GM13977 (cell line): ENCODE measurements at regions not wholly inside any gene's neighbourhood (a gene's known extent, or its start where the extent isn't known, plus 50 kb on each side); places are given as distances from the start of the nearest gene placed in this dataset.

ENCODE experiments used
- DNase-seq: peaks from one replicate; pipeline ENCODE4 v3.0.0; 2012; ENCODE audit warnings: low spot score
- in situ Hi-C: fragments of 300-500 bp; cut with MboI; formaldehyde crosslinking; loops from one replicate; pipeline ENCODE4 v1.12.0; 2022; ENCODE audit warnings: low sequenced_read_pairs, low pct_unique_long_range_greater_than_20kb, mixed read lengths, inconsistent platforms; ENCODE audit not compliant: unreplicated experiment
- TF ChIP-seq, protein P1 (sequence below): IDR thresholded peaks from 2 replicates; pipeline ENCODE4 v1.5.1; 2012; ENCODE audit warnings: mild to moderate bottlenecking, control low read depth; ENCODE audit not compliant: insufficient read depth; ENCODE audit errors: extremely low read depth, missing control alignments

DNA sequence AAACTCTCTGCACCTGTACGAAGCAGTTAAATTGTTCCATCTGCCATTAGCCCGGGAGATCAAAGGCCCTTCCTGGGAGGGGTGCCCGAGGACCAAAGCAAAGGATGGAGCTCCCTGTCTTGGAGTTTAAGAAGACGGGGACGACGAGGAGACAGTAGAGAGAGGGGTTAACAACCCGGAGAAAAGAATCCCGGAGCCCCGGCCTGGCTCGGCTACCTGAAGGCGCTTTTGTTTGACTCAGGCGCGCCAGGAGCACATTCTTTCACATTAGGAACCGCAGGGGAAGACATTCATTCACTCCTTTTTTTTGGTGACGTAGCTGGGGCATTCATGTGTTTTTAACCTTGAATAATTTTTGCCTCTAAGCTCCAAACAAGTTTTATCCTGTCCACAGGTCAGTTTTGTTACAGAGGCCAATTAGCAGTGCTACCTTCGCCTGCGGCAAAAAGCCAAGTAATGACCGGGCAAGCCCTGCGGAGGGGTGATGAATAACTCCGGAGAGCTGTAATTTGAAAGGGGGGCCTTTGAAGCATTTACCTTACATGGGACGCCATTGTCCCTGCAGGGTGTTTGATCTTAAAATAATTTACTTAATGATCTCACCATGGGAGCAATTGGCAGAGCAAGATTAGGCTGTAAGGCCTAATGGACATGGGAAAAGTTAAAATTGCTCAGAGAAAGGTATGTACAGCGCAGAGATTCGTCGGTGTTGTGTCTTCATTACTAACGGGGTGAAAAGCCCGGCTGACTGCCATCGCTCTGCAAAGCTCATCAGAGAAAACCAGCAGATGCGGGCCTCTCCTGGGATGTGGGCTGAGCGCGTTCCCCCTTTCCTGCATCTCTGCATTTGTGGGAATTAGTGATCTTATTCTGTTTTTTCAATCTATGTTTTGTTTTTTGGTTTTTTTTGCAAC lies 258.0 kb upstream of the SP4 start:
- TF ChIP-seq, protein P1, sequence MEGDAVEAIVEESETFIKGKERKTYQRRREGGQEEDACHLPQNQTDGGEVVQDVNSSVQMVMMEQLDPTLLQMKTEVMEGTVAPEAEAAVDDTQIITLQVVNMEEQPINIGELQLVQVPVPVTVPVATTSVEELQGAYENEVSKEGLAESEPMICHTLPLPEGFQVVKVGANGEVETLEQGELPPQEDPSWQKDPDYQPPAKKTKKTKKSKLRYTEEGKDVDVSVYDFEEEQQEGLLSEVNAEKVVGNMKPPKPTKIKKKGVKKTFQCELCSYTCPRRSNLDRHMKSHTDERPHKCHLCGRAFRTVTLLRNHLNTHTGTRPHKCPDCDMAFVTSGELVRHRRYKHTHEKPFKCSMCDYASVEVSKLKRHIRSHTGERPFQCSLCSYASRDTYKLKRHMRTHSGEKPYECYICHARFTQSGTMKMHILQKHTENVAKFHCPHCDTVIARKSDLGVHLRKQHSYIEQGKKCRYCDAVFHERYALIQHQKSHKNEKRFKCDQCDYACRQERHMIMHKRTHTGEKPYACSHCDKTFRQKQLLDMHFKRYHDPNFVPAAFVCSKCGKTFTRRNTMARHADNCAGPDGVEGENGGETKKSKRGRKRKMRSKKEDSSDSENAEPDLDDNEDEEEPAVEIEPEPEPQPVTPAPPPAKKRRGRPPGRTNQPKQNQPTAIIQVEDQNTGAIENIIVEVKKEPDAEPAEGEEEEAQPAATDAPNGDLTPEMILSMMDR = no peak
- in situ Hi-C loops = no loop called here
- no peak for DNase-seq

- in situ Hi-C loops = no loop called here
- DNase-seq = no peak
- TF ChIP-seq, protein P1 = no peak
Measured at GRCh38 chr7:21172800-21173199, 255.1 kb upstream of the SP4 start.

GRCh38 chr7:21173436-21173835 lies 254.4 kb upstream of the SP4 start:
- no peak for DNase-seq
- in situ Hi-C loops = no loop called here
- TF ChIP-seq, protein P1 = no peak

DNA sequence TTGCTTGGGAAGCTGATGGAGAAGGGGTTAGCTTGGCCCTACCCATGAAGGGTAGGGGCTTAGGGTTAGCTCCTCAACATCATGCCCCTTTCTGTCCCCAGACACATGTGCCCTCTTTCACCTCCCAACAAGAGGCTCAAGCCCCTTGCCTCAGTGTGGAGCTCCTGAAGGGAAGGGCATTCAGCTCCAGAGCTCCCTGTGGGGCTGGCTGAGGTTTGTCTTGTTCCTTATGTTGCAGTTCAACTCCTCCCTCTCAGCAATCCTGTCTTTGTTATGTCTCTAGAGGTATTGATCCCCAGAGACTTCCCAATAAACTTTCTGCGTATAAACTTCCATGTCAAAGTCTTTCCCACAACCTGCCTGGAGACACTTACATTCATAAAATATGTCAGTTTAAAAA lies 252.2 kb upstream of the SP4 start:
- in situ Hi-C loops = no loop called here
- no peak for DNase-seq
- TF ChIP-seq, protein P1 = no peak

DNA sequence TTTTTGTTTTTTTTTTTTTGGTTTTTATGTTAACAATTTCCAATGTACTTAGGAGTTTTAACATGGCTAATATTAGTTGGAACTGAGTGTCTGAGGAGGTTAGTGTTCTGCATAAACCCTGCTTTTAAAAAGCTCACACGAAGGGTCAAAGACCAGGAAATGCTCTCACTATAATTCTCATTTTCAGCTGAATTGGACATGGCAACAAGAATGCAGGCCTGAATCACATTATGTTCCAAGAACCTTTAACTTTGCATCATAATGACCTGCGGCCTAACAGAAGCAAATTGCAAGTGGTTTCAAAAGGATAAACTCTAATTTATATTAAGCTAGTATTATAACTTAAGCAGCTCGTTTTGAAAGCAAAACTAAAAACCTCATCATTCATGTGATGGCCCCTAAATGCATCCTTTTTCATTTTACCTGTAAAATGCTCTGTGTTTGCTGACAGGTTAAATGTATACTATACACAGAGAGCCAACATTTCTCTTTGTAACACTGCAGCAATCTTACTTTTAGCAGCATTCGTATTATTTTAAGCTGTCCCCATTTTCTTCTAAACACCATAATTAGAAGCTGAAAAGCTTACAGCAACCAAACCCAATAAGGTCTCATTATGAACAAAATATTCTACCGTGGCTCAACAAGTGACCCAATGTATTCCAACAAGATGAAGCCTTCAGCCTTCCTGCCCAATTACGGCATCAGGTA lies 242.8 kb upstream of the SP4 start:
- in situ Hi-C loops = no loop called here
- DNase-seq = no peak
- TF ChIP-seq, protein P1 = no peak

GRCh38 chr7:21185653-21186265 lies 242.1 kb upstream of the SP4 start:
- in situ Hi-C loops = no loop called here
- TF ChIP-seq, protein P1 = no peak
- DNase-seq = no peak
